ENCODE measurements at regions not wholly inside any gene's neighbourhood (a gene's known extent, or its start where the extent isn't known, plus 50 kb on each side); places are given as distances from the start of the nearest gene placed in this dataset.

DNA sequence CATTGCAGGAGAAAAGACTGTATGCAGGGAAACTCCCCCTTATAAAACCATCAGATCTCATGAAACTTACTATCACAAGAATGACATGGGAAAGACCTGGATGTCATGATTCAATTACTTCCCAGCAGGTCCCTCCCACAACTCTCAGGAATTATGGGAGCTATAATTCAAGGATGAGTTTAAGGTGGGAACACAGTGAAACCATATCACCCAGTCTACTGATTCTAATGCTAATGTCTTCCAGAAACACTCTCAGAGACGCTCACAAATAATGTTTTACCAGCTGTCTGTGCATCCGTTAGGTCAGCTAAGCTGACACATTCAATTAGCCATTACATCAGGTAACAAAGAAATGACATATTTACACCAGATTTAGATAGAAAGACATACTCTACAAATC lies 637.9 kb downstream of the NLGN4Y start:
- no peak for DNase-seq (ENCODE audit: low read depth in 3 of 3)

DNA sequence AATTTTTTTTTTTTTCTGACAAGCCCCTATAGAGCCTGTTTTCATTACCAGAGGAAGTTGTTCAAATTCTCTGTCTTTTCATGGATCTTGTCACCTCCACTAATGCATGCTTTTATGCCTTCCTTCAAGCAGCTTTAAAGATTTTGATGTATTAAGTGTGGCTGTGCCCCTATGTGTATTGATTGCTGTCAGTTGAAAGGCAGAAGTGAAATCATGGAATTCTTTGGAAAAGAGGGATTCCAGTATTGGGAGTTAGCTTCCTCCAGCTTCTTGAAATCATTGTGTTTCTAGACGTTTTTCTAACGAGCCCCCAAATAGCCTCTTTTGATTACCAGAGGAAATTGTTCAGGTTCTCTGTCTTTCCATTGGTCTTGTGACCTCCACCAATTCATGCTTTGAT lies 655.6 kb downstream of the NLGN4Y start:
- no peak for DNase-seq (ENCODE audit: low read depth in 3 of 3)

- no peak for DNase-seq (ENCODE audit: low read depth in 3 of 3)
These were observed 704.7 kb downstream of the NLGN4Y start for GRCh38 chrY:15229056-15229455.

- no peak for DNase-seq (ENCODE audit: low read depth in 3 of 3)
These were observed 715.3 kb downstream of the NLGN4Y start for GRCh38 chrY:15239596-15240132.

DNA sequence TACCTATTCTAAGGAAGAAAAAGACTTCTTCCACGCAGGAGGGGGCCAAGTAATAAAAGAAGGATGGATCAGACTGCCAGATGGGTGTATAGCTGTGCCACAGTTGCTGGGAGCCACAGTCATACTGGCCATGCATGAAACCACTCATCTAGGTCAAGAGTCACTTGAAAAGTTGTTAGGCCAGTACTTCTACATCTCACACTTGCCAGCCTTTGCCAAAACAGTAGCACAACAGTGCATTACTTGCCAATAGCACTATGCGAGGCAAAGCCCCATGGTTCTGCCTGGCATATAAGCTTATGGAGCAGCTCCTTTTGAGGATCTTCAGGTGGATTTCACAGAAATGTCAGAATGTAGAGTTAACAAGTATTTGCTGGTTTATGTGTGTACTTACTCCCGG lies 735.0 kb downstream of the NLGN4Y start:
- no peak for DNase-seq (ENCODE audit: low read depth in 3 of 3)

GRCh38 chrY:15286572-15286971 lies 762.2 kb downstream of the NLGN4Y start:
- no peak for DNase-seq (ENCODE audit: low read depth in 3 of 3)

DNA sequence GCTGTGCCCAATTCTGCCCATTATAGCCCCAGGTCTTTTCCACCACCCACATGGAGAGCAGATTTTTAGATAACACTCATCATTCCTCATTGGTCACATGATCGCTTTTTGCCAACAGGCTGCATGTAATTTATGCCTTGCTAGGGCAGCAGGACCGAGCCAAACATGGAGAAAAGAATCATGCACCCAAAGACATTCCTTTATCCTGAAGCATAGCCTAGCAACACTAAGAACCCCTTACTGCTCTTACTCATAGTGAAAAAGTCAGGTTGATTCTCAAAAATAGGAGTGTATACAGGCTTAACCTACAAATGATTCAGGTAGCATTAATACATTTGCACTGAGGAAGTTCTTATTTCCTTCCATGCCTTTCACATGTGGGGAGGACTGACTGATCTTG lies 765.5 kb downstream of the NLGN4Y start:
- no peak for DNase-seq (ENCODE audit: low read depth in 3 of 3)

DNA sequence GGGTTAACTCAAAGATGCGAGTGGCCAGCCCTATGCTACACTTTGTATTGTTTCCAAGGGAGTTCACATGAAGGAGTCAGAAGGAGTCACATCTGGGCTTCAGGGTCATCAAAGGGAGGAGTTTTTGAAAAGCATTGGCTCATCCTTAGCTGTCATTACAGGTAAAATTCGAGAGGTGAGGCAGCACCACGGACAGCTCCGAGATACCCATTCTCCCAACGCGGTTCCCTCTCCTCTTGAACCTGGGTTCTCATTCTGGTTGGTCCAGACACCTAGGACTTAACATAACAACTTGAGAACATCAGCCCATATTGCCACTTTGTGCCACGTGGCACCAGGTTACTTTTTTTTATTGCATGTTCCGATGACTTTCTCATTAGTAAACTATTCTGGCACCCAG lies 768.6 kb downstream of the NLGN4Y start:
- DNase-seq (ENCODE audit: low read depth in 3 of 3) = no peak

DNA sequence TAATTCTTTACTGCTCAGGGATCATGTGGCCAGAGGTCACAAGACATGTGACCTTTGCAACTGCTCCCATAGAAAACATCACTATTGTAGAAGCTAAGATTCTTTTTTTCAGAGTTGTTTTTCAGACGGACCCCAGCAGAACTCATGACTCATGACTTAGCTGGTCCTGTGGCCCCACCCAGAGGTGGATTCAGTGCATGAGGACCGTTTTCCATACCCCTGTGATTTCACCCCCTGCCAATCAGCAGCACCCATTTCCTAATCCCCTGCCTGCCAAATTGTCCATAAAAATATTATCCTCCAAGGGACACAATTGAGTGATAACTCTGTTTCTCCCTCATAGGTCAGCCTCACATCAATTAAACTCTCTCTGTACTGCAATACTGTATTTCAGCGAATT lies 777.5 kb downstream of the NLGN4Y start:
- no peak for DNase-seq (ENCODE audit: low read depth in 3 of 3)

DNA sequence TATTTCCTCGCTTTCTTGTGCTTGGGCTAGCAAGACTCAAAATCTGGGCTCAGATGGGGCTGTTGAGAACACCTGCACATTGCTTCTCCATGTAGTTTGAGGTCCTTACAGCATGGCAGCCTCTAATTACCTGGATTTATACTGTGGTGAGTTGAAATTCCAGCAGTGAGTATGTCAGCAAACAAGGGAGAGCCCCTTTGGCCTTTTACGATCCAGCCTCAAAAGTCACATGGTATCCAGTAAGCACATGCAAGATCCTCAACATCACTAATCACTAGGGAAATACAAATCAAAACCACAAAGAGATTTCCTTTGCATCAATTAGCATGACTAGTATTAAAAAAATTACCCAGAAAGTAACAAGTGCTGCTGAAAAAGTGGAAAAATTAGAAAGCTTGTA lies 787.8 kb downstream of the NLGN4Y start:
- no peak for DNase-seq (ENCODE audit: low read depth in 3 of 3)

DNA sequence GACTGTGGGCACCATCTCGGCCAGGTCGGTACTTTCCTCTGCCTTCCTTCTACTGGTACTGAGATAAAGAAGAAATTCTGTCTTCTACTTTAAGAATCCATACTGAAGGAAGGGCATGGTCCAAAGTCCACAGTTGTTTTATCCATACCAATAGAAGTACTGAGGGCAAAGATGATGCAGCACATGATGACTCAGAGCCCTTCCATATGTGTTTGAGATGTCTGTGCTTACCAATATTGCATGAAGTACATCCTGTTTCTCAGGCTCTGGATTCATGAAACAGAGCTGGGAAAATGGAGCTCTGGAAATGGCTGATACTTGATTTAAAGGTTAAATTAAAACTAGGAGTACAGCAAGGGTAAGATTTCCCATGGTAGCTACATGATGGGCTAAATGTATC lies 799.9 kb downstream of the NLGN4Y start:
- DNase-seq (ENCODE audit: low read depth in 3 of 3) = no peak

DNA sequence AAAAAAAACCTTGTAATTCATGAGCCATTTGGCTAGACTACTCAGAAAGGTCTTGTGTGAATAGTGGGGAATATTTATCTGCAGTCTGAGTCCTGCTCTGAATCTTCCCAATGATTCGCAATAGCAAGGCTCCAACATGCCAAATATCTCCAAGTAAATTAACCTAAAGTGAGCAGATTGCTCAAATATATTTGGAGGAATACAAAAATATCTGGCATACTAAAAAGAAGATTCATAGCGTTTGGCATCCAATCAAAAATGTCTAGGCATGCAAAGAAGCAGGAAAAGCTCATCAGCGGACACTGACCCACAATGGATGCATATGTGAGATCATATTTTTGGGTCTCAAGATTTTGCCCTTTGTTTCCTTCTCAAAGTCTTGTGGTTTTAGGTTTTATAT lies 800.9 kb downstream of the NLGN4Y start:
- no peak for DNase-seq (ENCODE audit: low read depth in 3 of 3)

DNA sequence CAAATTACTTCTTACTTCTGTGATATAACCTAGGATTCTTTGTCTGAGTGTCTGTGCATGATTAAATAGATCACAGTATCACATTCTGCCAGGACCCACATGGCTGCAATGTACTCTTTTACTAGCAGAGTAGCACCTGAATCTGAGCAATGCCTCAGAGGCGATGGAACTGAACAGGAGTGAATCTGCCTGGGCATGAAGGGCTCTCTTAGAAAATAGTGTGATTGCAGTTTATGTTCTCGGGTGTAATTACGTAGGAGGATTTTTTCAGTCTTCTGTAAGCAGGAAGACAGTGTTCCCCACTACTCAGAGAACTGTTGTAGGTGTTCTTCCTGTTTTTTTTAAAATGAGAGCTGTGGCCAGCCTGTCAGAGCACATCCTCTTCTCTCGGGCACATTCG lies 802.3 kb downstream of the NLGN4Y start:
- DNase-seq (ENCODE audit: low read depth in 3 of 3) = no peak

- DNase-seq (ENCODE audit: low read depth in 3 of 3) = no peak
These were observed 804.5 kb downstream of the NLGN4Y start for GRCh38 chrY:15328848-15329247.

- DNase-seq (ENCODE audit: low read depth in 3 of 3) = no peak
These were observed 819.2 kb downstream of the NLGN4Y start for GRCh38 chrY:15343522-15343921.

- DNase-seq (ENCODE audit: low read depth in 3 of 3) = no peak
These were observed 821.3 kb downstream of the NLGN4Y start for GRCh38 chrY:15345471-15346155.

DNA sequence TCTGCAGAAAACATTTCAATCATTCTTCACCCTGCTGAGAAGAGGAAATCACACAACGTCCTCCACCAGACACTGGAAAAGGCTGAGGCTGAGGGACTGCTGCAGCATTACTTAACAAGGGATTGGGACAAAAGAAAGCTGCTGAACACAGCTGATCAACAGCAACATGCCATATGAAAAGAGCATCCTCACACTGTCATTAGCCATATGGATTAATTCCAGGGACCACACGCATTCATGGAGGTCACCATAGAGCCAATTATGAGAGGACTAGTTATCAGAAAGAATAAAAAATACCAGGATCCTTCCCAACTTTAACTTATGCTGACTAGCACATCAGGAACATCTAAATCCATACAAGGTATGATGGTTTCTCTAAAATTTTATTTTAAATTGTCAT lies 825.0 kb downstream of the NLGN4Y start:
- no peak for DNase-seq (ENCODE audit: low read depth in 3 of 3)

DNA sequence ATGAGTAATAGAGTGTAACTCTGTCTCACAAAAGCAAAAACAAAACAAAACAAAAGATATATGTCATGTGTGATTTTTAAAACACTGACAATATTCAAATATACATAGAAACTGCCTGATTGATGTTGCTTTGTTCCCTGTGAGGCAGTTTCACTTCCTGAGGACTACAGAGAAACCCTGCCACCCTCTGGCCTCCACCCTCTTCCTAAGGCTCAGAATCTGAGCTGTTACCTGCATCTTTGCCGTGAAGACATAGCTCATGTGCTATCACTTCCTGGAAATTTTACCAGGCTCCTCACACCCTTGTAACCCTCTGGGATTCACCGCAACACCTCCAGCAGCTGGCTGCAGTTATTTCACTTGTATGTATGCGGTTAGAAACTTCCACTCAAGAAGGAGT lies 831.0 kb downstream of the NLGN4Y start:
- DNase-seq (ENCODE audit: low read depth in 3 of 3) = no peak

DNA sequence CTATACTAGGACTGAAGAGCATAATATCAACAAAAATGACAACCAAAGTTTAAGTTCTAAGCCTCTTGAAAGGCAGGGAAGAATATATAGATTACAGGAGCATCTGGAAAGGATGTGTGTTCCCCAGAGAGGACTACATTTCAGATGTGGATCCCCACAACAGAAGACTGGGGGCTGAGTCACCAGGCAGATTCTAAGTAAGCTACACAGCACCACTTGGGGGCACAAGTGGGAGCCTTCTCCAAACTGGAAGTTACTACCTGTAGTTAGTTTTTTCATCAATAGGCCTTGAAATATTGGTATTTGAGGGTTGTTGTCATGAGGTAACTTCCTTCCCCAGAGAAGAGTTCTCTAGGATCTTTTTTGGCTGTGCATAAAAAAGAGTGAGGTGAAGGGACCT lies 836.1 kb downstream of the NLGN4Y start:
- no peak for DNase-seq (ENCODE audit: low read depth in 3 of 3)

GRCh38 chrY:15364996-15365395 lies 840.7 kb downstream of the NLGN4Y start:
- DNase-seq (ENCODE audit: low read depth in 3 of 3) = no peak

DNA sequence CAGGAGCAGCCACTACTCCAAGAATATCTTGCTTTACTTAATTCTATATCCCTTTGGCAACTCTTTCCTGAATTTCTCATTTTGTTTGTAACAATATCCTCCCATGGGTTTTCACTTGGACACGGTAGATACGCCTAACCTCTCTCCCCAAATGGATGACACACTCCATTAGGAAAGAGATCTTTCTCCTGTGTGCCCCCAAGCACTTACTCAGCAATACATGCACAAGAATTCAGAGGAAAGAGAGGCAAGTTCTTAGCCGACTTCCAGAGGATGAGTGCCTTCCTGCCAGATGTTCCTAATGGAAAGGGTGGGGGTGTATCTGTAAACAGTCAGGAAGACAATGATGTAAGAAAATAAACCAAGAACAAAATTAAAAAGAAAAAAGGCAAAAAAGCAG lies 844.5 kb downstream of the NLGN4Y start:
- DNase-seq (ENCODE audit: low read depth in 3 of 3) = no peak

DNA sequence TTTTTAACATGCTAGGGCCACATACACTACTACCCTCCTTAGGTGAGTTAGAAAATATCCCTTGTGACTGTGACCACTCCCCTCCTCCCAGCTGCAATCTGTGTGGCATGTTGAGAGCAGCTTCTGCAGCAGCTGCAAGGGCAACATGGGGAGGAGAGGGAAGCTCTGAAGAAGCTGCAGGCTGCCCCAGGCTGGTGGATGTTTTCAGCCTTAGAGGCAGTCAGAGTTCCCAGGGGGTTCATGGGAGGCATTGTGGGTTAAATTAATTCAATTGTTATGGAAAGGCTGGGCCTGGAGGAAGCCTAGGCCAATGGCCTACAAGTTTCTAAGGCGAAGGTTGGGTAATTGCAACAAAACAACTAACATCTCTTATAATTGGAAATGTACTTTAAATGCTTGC lies 860.8 kb downstream of the NLGN4Y start:
- no peak for DNase-seq (ENCODE audit: low read depth in 3 of 3)

DNA sequence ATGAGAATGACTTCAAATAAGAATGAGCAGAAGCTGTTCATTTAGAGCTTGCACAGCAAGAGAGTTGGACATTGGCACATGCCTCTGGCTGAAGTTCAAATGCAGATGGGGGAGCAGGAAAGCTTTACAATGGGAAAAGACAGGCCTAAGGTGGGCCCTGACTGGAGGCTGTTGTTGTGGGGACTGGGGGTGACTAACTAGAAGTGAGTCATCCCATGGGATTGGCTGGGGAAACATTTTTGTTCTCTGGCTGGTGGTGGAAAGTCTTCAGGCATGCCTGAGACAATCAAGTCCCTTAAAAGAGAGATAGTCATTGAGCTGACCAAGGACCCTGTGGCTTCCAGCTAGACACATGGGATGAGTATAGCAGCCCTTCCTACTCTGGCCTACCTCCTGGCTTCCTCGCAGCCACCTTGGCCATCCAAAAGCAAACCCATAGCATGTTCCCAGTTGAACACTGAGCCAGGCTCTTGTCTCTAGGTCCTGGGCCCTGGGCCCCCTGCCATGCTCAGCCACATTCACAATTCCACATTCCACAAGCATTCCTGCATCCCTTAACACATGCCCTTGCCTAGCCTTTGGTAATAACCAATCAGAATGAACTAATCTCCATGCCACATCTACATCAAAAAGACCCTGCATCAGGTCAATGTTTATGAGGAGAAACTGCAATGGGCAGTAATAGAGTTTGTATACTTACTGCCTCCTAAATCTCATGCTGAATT lies 873.4 kb downstream of the NLGN4Y start:
- DNase-seq (ENCODE audit: low read depth in 3 of 3) = no peak

All from stimulated activated CD4-positive, alpha-beta T cell treated with anti-CD3 and anti-CD28 coated beads, TNF-alpha, amount 100 ng/mL, for 24 hours (primary cell).